Fibroblast of lung (primary cell): ENCODE measurements at regions not wholly inside any gene's neighbourhood (a gene's known extent, or its start where the extent isn't known, plus 50 kb on each side); places are given as distances from the start of the nearest gene placed in this dataset.

Experiments
- DNase-seq, 2 donors: peaks; one replicate each; pipeline versions ENCODE4 v3.0.0 to v3.0.0-alpha.2; 2010; ENCODE audit warnings: low read depth in 2 of 2
- H2AFZ ChIP-seq: 2 replicates; pipeline ENCODE4 v1.5.1; 2012; ENCODE audit warnings: low read length, control low read depth, inconsistent platforms
- H3K27ac ChIP-seq: 2 replicates; pipeline ENCODE4 v1.5.1; 2011; ENCODE audit warnings: low read length, control low read depth; ENCODE audit not compliant: insufficient read depth
- H3K27me3 ChIP-seq: 2 replicates; pipeline ENCODE4 v1.5.1; 2011; ENCODE audit warnings: mild to moderate bottlenecking, low read length; ENCODE audit not compliant: control insufficient read depth, insufficient read depth
- H3K36me3 ChIP-seq: 2 replicates; pipeline ENCODE4 v1.5.1; 2011; ENCODE audit warnings: low read length; ENCODE audit not compliant: control insufficient read depth, insufficient read depth
- H3K4me1 ChIP-seq: 2 replicates; pipeline ENCODE4 v1.5.1; 2011; ENCODE audit warnings: low read length; ENCODE audit not compliant: control insufficient read depth, insufficient read depth; ENCODE audit errors: extremely low read depth
- H3K4me2 ChIP-seq: 2 replicates; pipeline ENCODE4 v1.5.1; 2011; ENCODE audit warnings: low read length, control low read depth; ENCODE audit not compliant: insufficient read depth; ENCODE audit errors: extremely low read depth
- H3K4me3 ChIP-seq, 4 experiments: fragments of 200-600 bp in 1 of 4; sonication (generic) in 1 of 4; replicated peaks in 1 of 4; 2 replicates each; pipeline ENCODE4 v1.5.1; 2011 to 2016; ENCODE audit warnings: low read length in 4 of 4, low read depth in 3 of 4, mild to moderate bottlenecking in 3 of 4, control low read depth in 2 of 4, inconsistent platforms in 1 of 4, mixed read lengths in 1 of 4; ENCODE audit not compliant: insufficient read depth in 1 of 4; ENCODE audit errors: control extremely low read depth in 1 of 4
- H3K79me2 ChIP-seq: 2 replicates; pipeline ENCODE4 v1.5.1; 2012; ENCODE audit warnings: mild to moderate bottlenecking, low read length, inconsistent platforms; ENCODE audit not compliant: control insufficient read depth, insufficient read depth
- H3K9ac ChIP-seq: 2 replicates; pipeline ENCODE4 v1.5.1; 2011; ENCODE audit warnings: mild to moderate bottlenecking, low read length, control low read depth; ENCODE audit not compliant: insufficient read depth
- H3K9me3 ChIP-seq: 2 replicates; pipeline ENCODE4 v1.5.1; 2012; ENCODE audit warnings: low read depth, low read length; ENCODE audit not compliant: control insufficient read depth, insufficient read depth
- H4K20me1 ChIP-seq: 2 replicates; pipeline ENCODE4 v1.5.1; 2011; ENCODE audit warnings: low read length; ENCODE audit not compliant: control insufficient read depth, insufficient read depth; ENCODE audit errors: extremely low read depth
- CTCF ChIP-seq, 2 donors: IDR thresholded peaks in 1 of 2; conservative IDR thresholded peaks in 1 of 2; 1 replicate in 1 of 2; 2 replicates in 1 of 2; pipeline ENCODE4 v1.5.1; 2011 to 2012; ENCODE audit warnings: low read length in 2 of 2, control low read depth in 1 of 2, inconsistent platforms in 1 of 2, low read depth in 1 of 2, mild to moderate bottlenecking in 1 of 2
- EZH2 ChIP-seq: IDR thresholded peaks from 2 replicates; pipeline ENCODE4 v1.5.1; 2012; ENCODE audit warnings: low read length, control low read depth, mild to moderate bottlenecking; ENCODE audit errors: missing control alignments

GRCh38 chr6:103908898-103909297 is 950.8 kb downstream of the HACE1 start:
- no peak overlapping the region for H3K9ac ChIP-seq
- no peaks in the 10 kb centered on the region for H3K79me2 ChIP-seq
- no peak for DNase-seq
- H3K4me3 ChIP-seq: no peak overlapping the region
- H3K4me2 ChIP-seq: no peak overlapping the region
- no peaks in the 10 kb centered on the region for H3K4me1 ChIP-seq
- H3K27ac ChIP-seq: no peak overlapping the region
- no peaks in the 10 kb centered on the region for H3K36me3 ChIP-seq
- H3K27me3 ChIP-seq: no peaks in the 10 kb centered on the region
- no peak overlapping the region for H2AFZ ChIP-seq
- no peaks in the 10 kb centered on the region for H4K20me1 ChIP-seq
- no peaks in the 10 kb centered on the region for H3K9me3 ChIP-seq
- TF ChIP-seq CTCF (conservative IDR thresholded peaks at IDR 0.05 in 1 of 2, IDR thresholded peaks at IDR 0.05 in 1 of 2; ENCODE audit: low read depth in 1 of 2, low read length in 2 of 2) (no peak), EZH2 (no peak)

- H3K4me2 ChIP-seq: no peak overlapping the region
- no peaks in the 10 kb centered on the region for H3K36me3 ChIP-seq
- no peak overlapping the region for H3K4me3 ChIP-seq
Observed at GRCh38 chr6:103895136-103895535, 964.6 kb downstream of the HACE1 start.

GRCh38 chr6:103893141-103893581 is 966.6 kb downstream of the HACE1 start:
- peak in 1 of 2 donors; percentile 4 for DNase-seq
- Histone ChIP-seq H3K36me3 (no peaks in the 10 kb centered on the region), H3K27ac (no peak overlapping the region), H3K27me3 (no peaks in the 10 kb centered on the region), H3K79me2 (no peaks in the 10 kb centered on the region), H3K4me2 (no peak overlapping the region), H3K9ac (no peak overlapping the region), H3K4me3 (no peak overlapping the region), H3K4me1 (no peaks in the 10 kb centered on the region), H4K20me1 (no peaks in the 10 kb centered on the region), H3K9me3 (no peaks in the 10 kb centered on the region), H2AFZ (no peak overlapping the region)
- TF ChIP-seq EZH2 (no peak), CTCF (conservative IDR thresholded peaks at IDR 0.05 in 1 of 2, IDR thresholded peaks at IDR 0.05 in 1 of 2; ENCODE audit: low read depth in 1 of 2, low read length in 2 of 2) (no peak)

More at GRCh38 chr6:103895136-103895535, 964.6 kb downstream of the HACE1 start:
- Histone ChIP-seq H3K9ac (no peak overlapping the region), H3K27me3 (no peaks in the 10 kb centered on the region), H3K4me1 (no peaks in the 10 kb centered on the region), H3K9me3 (no peaks in the 10 kb centered on the region), H2AFZ (no peak overlapping the region), H3K79me2 (no peaks in the 10 kb centered on the region), H3K27ac (no peak overlapping the region), H4K20me1 (no peaks in the 10 kb centered on the region)
- no peak for DNase-seq
- TF ChIP-seq EZH2: no peak
- no peak for TF ChIP-seq CTCF (conservative IDR thresholded peaks at IDR 0.05 in 1 of 2, IDR thresholded peaks at IDR 0.05 in 1 of 2; ENCODE audit: low read depth in 1 of 2, low read length in 2 of 2)
